ENCODE measurements at regions not wholly inside any gene's neighbourhood (a gene's known extent, or its start where the extent isn't known, plus 50 kb on each side); places are given as distances from the start of the nearest gene placed in this dataset.

GRCh38 chr3:171974986-171975837, 64.2 kb upstream of the FNDC3B start:
- H3K27ac Mint-ChIP-seq = no peak overlapping the region
- CTCF ChIA-PET (ENCODE audit: partially characterized antibody) = no interaction called here

DNA sequence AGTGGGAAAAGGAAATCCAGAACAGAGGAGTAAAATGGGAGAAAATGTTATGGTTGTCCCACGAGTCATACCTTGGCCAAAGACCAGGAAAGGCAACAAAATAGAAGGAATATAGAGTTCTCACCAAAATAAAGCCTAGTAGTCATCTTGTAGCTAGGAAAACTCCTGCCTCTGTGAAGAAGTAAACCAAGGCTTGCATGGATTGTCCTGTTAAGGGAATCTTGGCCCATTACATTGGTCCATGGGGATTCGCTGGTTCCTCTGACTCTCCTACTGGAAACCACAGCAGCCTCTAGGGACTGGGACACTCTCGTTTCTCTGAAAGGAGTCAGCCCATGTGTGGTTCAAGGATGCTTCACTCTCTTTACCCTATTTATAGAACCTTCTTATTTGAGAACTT, 62.9 kb upstream of the FNDC3B start:
- Histone ChIP-seq H3K27me3 (ENCODE audit: insufficient read depth, low read length) (no peaks in the 10 kb centered on the region), H3K4me1 (ENCODE audit: insufficient read depth, low read length) (no peaks in the 10 kb centered on the region), H3K4me3 (ENCODE audit: low read length in 2 of 2) (no peak overlapping the region), H3K36me3 (ENCODE audit: insufficient read depth, low read length) (no peaks in the 10 kb centered on the region), H3K27ac (ENCODE audit: low read depth, low read length) (no peak overlapping the region), H3K9me3 (ENCODE audit: control insufficient read depth in 1 of 2, low read length in 2 of 2) (no peaks in the 10 kb centered on the region)
- DNase-seq = no peak
- Mint-ChIP-seq H3K27ac (no peak overlapping the region), H3K36me3 (no peaks in the 10 kb centered on the region), H3K9me3 (no peaks in the 10 kb centered on the region), H3K27me3 (no peaks in the 10 kb centered on the region), H3K4me1 (peaks cover 3 to 6% (median 5%) of the 10 kb centered on the region in 4 donors), H3K4me3 (no peak overlapping the region)
- ChIA-PET POLR2A (ENCODE audit: partially characterized antibody) (no interaction called here), CTCF (ENCODE audit: partially characterized antibody) (no interaction called here)
- intact Hi-C loops (cut with micrococcal nuclease) = no loop called here

More at GRCh38 chr3:171974986-171975837, 64.2 kb upstream of the FNDC3B start:
- no peaks in the 10 kb centered on the region for H3K36me3 Mint-ChIP-seq
- H3K27ac ChIP-seq (ENCODE audit: low read depth, low read length) = no peak overlapping the region
- H3K27me3 ChIP-seq (ENCODE audit: insufficient read depth, low read length) = no peaks in the 10 kb centered on the region
- DNase-seq = no peak
- no peaks in the 10 kb centered on the region for H3K9me3 ChIP-seq (ENCODE audit: control insufficient read depth in 1 of 2, low read length in 2 of 2)
- H3K4me3 Mint-ChIP-seq = no peak overlapping the region
- no peak overlapping the region for H3K4me3 ChIP-seq (ENCODE audit: low read length in 2 of 2)
- POLR2A ChIA-PET (ENCODE audit: partially characterized antibody) = no interaction called here
- H3K4me1 Mint-ChIP-seq = peaks cover 0 to under 1% (median 0%) of the 10 kb centered on the region in 4 donors
- H3K36me3 ChIP-seq (ENCODE audit: insufficient read depth, low read length) = no peaks in the 10 kb centered on the region
- intact Hi-C loops (cut with micrococcal nuclease) = no loop called here
- no peaks in the 10 kb centered on the region for H3K9me3 Mint-ChIP-seq
- H3K4me1 ChIP-seq (ENCODE audit: insufficient read depth, low read length) = no peaks in the 10 kb centered on the region
- peaks cover 0 to 2% of the 10 kb centered on the region in 2 donors for H3K27me3 Mint-ChIP-seq

GRCh38 chr3:171977441-171977840, 61.9 kb upstream of the FNDC3B start:
- no peaks in the 10 kb centered on the region for H3K9me3 Mint-ChIP-seq
- H3K4me3 Mint-ChIP-seq = no peak overlapping the region
- no peaks in the 10 kb centered on the region for H3K36me3 ChIP-seq (ENCODE audit: insufficient read depth, low read length)
- H3K4me3 ChIP-seq (ENCODE audit: low read length in 2 of 2) = no peak overlapping the region
- H3K27ac Mint-ChIP-seq = no peak overlapping the region
- H3K9me3 ChIP-seq (ENCODE audit: control insufficient read depth in 1 of 2, low read length in 2 of 2) = no peaks in the 10 kb centered on the region
- no peaks in the 10 kb centered on the region for H3K36me3 Mint-ChIP-seq
- H3K4me1 Mint-ChIP-seq = peaks cover 3 to 6% (median 5%) of the 10 kb centered on the region in 4 donors
- no peak overlapping the region for H3K27ac ChIP-seq (ENCODE audit: low read depth, low read length)
- ChIA-PET POLR2A (ENCODE audit: partially characterized antibody) (no interaction called here), CTCF (ENCODE audit: partially characterized antibody) (no interaction called here)
- H3K27me3 ChIP-seq (ENCODE audit: insufficient read depth, low read length) = no peaks in the 10 kb centered on the region
- no peak for DNase-seq
- no peaks in the 10 kb centered on the region for H3K4me1 ChIP-seq (ENCODE audit: insufficient read depth, low read length)
- H3K27me3 Mint-ChIP-seq = no peaks in the 10 kb centered on the region
- intact Hi-C loops (cut with micrococcal nuclease) = no loop called here

DNA sequence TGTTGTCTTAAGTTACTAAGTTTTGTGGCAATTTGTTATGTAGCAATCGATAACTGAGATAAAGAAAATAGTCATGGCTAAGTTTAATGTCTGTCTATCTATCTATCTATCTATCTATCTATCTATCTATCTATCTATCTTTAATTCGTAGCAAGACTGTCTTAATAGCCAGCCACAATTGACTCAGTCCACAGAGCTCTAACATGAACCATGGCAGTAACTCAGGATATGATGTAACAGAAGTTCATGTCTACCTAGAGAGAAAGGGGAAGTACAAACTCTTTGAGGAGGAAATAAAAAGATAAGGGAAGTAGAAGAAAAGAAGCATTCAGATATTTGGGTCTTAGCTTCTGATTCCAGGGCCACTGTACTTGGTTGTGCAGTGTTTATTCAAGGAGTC, 61.5 kb upstream of the FNDC3B start:
- H3K36me3 ChIP-seq (ENCODE audit: insufficient read depth, low read length) = no peaks in the 10 kb centered on the region
- Mint-ChIP-seq H3K36me3 (no peaks in the 10 kb centered on the region), H3K9me3 (no peaks in the 10 kb centered on the region), H3K27me3 (no peaks in the 10 kb centered on the region), H3K27ac (no peak overlapping the region), H3K4me1 (peaks cover 3 to 6% (median 5%) of the 10 kb centered on the region in 4 donors), H3K4me3 (no peak overlapping the region)
- no peaks in the 10 kb centered on the region for H3K27me3 ChIP-seq (ENCODE audit: insufficient read depth, low read length)
- H3K27ac ChIP-seq (ENCODE audit: low read depth, low read length) = no peak overlapping the region
- ChIA-PET CTCF (ENCODE audit: partially characterized antibody) (no interaction called here), POLR2A (ENCODE audit: partially characterized antibody) (no interaction called here)
- no peaks in the 10 kb centered on the region for H3K4me1 ChIP-seq (ENCODE audit: insufficient read depth, low read length)
- intact Hi-C loops (cut with micrococcal nuclease) = no loop called here
- no peaks in the 10 kb centered on the region for H3K9me3 ChIP-seq (ENCODE audit: control insufficient read depth in 1 of 2, low read length in 2 of 2)
- H3K4me3 ChIP-seq (ENCODE audit: low read length in 2 of 2) = no peak overlapping the region
- DNase-seq = no peak

DNA sequence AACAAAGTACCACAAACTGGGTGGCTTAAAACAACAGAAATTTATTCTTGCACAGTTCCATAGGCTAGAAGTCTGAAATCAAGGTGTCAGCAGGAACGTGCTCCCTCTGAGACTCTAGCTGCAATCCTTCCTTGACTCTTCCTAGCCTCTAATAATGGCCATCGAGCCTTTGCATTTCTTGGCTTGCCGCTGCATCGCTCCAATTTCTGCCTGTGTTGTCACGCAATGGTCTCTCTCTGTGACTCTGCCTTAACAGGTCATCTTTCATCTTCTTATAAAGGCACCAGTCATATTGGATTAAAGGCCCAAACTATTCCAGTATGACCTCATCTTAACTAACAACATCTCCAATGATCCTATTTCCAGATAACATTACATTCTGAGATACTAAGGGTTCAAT, 61.0 kb upstream of the FNDC3B start:
- Mint-ChIP-seq H3K27ac (no peak overlapping the region), H3K9me3 (no peaks in the 10 kb centered on the region), H3K4me1 (peaks cover 3 to 6% (median 5%) of the 10 kb centered on the region in 4 donors), H3K27me3 (no peaks in the 10 kb centered on the region), H3K4me3 (no peak overlapping the region), H3K36me3 (no peaks in the 10 kb centered on the region)
- DNase-seq = no peak
- Histone ChIP-seq H3K36me3 (ENCODE audit: insufficient read depth, low read length) (no peaks in the 10 kb centered on the region), H3K4me1 (ENCODE audit: insufficient read depth, low read length) (no peaks in the 10 kb centered on the region), H3K9me3 (ENCODE audit: control insufficient read depth in 1 of 2, low read length in 2 of 2) (no peaks in the 10 kb centered on the region), H3K4me3 (ENCODE audit: low read length in 2 of 2) (no peak overlapping the region), H3K27me3 (ENCODE audit: insufficient read depth, low read length) (no peaks in the 10 kb centered on the region), H3K27ac (ENCODE audit: low read depth, low read length) (no peak overlapping the region)
- POLR2A ChIA-PET (ENCODE audit: partially characterized antibody) = no interaction called here
- intact Hi-C loops (cut with micrococcal nuclease) = no loop called here
- CTCF ChIA-PET (ENCODE audit: partially characterized antibody) = no interaction called here

GRCh38 chr3:171979081-171979480, 60.3 kb upstream of the FNDC3B start:
- Mint-ChIP-seq H3K36me3 (no peaks in the 10 kb centered on the region), H3K4me3 (no peak overlapping the region), H3K4me1 (peaks cover 3 to 6% (median 5%) of the 10 kb centered on the region in 4 donors), H3K27me3 (no peaks in the 10 kb centered on the region), H3K27ac (no peak overlapping the region), H3K9me3 (no peaks in the 10 kb centered on the region)
- Histone ChIP-seq H3K36me3 (ENCODE audit: insufficient read depth, low read length) (no peaks in the 10 kb centered on the region), H3K4me3 (ENCODE audit: low read length in 2 of 2) (no peak overlapping the region), H3K4me1 (ENCODE audit: insufficient read depth, low read length) (no peaks in the 10 kb centered on the region), H3K9me3 (ENCODE audit: control insufficient read depth in 1 of 2, low read length in 2 of 2) (no peaks in the 10 kb centered on the region), H3K27me3 (ENCODE audit: insufficient read depth, low read length) (no peaks in the 10 kb centered on the region), H3K27ac (ENCODE audit: low read depth, low read length) (no peak overlapping the region)
- POLR2A ChIA-PET (ENCODE audit: partially characterized antibody) = no interaction called here
- CTCF ChIA-PET (ENCODE audit: partially characterized antibody) = no interaction called here
- intact Hi-C loops (cut with micrococcal nuclease) = no loop called here
- DNase-seq = no peak

GRCh38 chr3:171980578-171981270, 58.7 kb upstream of the FNDC3B start:
- no peaks in the 10 kb centered on the region for H3K9me3 Mint-ChIP-seq
- no peaks in the 10 kb centered on the region for H3K27me3 Mint-ChIP-seq
- H3K9me3 ChIP-seq (ENCODE audit: control insufficient read depth in 1 of 2, low read length in 2 of 2) = no peaks in the 10 kb centered on the region
- no peaks in the 10 kb centered on the region for H3K4me1 ChIP-seq (ENCODE audit: insufficient read depth, low read length)
- H3K36me3 Mint-ChIP-seq = no peaks in the 10 kb centered on the region
- H3K27ac Mint-ChIP-seq = no peak overlapping the region
- DNase-seq = no peak
- intact Hi-C loops (cut with micrococcal nuclease) = no loop called here
- H3K4me3 ChIP-seq (ENCODE audit: low read length in 2 of 2) = no peak overlapping the region
- H3K27me3 ChIP-seq (ENCODE audit: insufficient read depth, low read length) = no peaks in the 10 kb centered on the region
- H3K4me1 Mint-ChIP-seq = peaks cover 3 to 8% (median 6%) of the 10 kb centered on the region in 4 donors
- CTCF ChIA-PET (ENCODE audit: partially characterized antibody) = interaction anchor here (0.6 kb wide), 1 partner anchor 154 kb away, joined by 3 read pairs; no protein-coding TSS in a partner anchor
- H3K36me3 ChIP-seq (ENCODE audit: insufficient read depth, low read length) = no peaks in the 10 kb centered on the region
- no peak overlapping the region for H3K4me3 Mint-ChIP-seq
- POLR2A ChIA-PET (ENCODE audit: partially characterized antibody) = no interaction called here
- H3K27ac ChIP-seq (ENCODE audit: low read depth, low read length) = no peak overlapping the region
